ENCODE measurements at regions not wholly inside any gene's neighbourhood (a gene's known extent, or its start where the extent isn't known, plus 50 kb on each side); places are given as distances from the start of the nearest gene placed in this dataset.

- TF ChIP-seq CTCF (IDR thresholded peaks at IDR 0.05; ENCODE audit: insufficient read depth, low read length) (no peak), REST (IDR thresholded peaks at IDR 0.05; ENCODE audit: insufficient replicate concordance, low read depth) (no peak)
These were observed 124.8 kb downstream of the EVX1 start for GRCh38 chr7:27367179-27367932.

Measured in HL-60 (cell line).